Stimulated activated CD4-positive, alpha-beta T cell treated with anti-CD3 and anti-CD28 coated beads, TNF-alpha, amount 100 ng/mL, for 1 hour (primary cell): ENCODE measurements at regions not wholly inside any gene's neighbourhood (a gene's known extent, or its start where the extent isn't known, plus 50 kb on each side); places are given as distances from the start of the nearest gene placed in this dataset.

Experiments used
- DNase-seq, 3 donors: peaks; one replicate each; pipeline ENCODE4 v3.0.0-alpha.2; 2020; ENCODE audit warnings: low read depth in 3 of 3, low spot score in 1 of 3

- DNase-seq = no peak
These were observed 184.2 kb downstream of the EFNB2 start for GRCh38 chr13:106351251-106351650.

- no peak for DNase-seq
These were observed 185.3 kb downstream of the EFNB2 start for GRCh38 chr13:106350208-106350607.

GRCh38 chr13:106349080-106349931, 186.2 kb downstream of the EFNB2 start:
- no peak for DNase-seq

DNA sequence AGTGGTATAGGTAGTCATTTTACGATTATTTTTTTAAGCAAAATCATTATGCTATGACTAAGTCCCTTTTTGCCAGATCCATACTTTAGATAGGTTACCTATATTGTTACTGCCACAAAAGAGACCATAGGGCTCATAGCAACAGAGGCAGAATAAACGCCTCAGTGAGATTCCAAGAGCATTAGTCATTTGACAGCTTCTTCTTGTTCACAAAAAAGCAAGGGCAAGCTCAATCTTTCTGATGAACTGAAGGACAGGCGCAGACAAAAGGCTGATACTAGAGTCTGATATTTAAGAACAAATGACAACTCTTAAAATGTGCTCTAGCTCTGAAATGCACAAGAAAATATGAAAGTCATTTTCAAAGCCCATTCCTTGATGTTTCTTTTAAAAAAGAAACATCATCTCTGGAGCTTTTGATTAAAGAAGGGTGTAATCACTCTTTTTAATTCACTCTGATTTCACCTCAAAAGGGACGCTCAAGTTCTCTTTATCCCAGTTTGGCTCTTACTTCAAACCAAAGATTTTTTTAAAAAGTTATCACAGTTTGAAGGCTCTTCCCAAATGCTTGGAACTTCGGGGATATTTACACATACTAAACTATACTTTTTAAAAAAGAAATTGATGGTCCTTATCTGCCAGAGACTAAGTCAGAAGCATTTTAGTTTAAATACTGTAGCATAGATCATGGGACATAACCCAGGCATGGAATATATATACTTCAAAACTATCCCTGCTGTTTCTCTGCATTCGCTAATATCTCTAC, 187.2 kb downstream of the EFNB2 start:
- DNase-seq = no peak

DNA sequence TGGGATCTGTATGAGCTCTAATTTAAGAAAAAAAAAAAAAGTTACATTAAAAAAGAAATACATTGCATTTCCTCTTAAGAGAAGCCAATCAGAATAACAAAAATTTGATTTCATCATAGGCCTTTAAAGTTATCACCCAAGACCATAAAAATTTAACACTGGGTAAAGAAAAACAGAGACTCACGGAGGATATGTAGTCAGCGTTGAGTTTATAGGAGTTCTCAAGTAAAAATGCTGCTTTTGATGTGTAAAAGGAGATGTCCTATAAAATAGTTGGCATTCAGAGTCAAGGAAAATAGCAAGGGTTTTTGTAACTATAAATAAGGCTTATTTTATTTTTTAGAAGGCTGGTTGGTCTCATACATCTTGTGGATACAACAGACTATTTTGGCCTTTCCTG, 191.1 kb downstream of the EFNB2 start:
- DNase-seq = no peak

- no peak for DNase-seq
These were observed 191.6 kb downstream of the EFNB2 start for GRCh38 chr13:106343836-106344235.

GRCh38 chr13:106340249-106340648, 195.2 kb downstream of the EFNB2 start:
- no peak for DNase-seq

- DNase-seq = no peak
These were observed 198.2 kb downstream of the EFNB2 start for GRCh38 chr13:106337096-106337850.

DNA sequence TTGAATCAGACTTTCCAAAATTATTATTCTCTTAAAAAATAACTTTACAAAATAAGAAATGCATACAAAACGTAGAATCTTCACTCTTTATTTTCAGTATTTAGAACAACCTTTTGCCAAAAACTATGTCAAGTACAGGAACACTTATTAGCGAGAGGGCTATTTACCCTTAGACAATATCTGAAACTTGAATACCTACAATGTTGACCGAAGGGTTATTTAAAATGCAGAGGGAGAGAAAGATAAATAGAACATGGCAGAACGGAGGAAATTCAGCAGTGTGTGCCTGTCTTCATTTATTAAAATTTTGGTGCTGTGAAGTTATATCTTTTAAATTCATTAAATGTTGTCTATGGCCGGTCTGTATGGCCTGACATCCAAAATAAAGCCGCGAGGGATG, 198.8 kb downstream of the EFNB2 start:
- no peak for DNase-seq

GRCh38 chr13:106332621-106333020, 202.8 kb downstream of the EFNB2 start:
- DNase-seq = no peak

GRCh38 chr13:106331116-106331515, 204.3 kb downstream of the EFNB2 start:
- no peak for DNase-seq

- DNase-seq = no peak
These were observed 205.5 kb downstream of the EFNB2 start for GRCh38 chr13:106329941-106330340.

- DNase-seq = no peak
These were observed 208.7 kb downstream of the EFNB2 start for GRCh38 chr13:106326751-106327150.

DNA sequence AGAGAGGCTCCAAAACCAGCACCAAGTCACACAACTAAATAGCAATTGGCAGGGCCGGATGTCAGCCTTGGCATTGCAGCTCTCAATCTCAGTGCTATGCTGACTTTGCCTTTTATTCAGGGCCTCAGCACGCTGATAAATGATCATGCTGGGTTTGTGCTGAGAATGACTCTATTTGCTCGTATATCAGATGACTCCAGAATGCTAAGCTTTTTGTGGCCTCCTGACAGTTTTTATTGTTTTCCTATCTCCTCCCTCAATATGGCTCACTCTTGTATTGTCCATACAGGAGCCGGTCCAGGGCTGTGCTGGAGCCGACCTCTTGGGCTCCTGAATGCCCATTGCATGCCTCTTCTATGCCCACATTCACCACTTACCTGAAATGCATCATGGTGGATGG, 211.0 kb downstream of the EFNB2 start:
- DNase-seq = no peak

DNA sequence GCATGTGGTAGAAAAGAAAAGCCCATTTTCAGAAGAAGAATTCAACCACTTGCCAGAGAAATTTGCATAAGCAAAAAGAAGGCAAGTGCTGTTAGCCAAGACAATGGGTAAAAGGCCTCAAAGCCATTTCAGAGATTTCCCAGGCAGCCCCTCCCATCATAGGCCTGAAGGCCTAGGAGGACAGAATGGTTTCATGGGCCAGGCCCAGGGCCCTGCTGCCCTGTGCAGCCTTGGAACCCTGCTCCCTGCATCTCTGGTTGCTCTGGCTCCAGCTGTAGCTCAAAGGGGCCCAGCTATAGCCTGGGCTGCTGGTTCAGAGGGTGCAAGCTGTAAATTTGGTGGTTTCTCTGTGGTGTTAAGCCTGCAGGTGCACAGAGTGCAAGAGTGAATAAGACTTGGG, 212.8 kb downstream of the EFNB2 start:
- no peak for DNase-seq

GRCh38 chr13:106318941-106319411, 216.5 kb downstream of the EFNB2 start:
- DNase-seq = no peak

- DNase-seq = no peak
These were observed 221.0 kb downstream of the EFNB2 start for GRCh38 chr13:106314417-106314816.

- DNase-seq = no peak
These were observed 224.5 kb downstream of the EFNB2 start for GRCh38 chr13:106311004-106311403.

GRCh38 chr13:106310291-106310865, 225.1 kb downstream of the EFNB2 start:
- no peak for DNase-seq

- no peak for DNase-seq
These were observed 228.6 kb downstream of the EFNB2 start for GRCh38 chr13:106306748-106307277.

DNA sequence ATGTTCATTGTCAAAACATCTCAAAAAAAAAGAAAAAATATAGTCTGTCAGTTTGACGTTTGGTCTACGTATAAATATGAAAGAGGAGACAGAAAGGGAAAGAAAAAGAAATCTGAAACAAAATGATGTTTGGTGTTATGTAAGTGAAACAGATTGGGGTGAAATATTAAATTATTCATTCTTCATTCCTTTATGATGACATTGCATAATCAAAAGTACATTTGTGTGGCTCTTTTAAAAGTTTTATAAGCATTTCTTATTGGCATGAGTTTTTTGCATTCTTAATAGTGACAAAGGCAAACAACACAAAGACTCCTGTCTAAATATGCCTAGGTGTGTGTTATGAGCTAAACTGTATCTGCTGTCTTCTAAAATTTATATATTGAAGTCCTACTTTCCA, 232.6 kb downstream of the EFNB2 start:
- DNase-seq = no peak
